ENCODE measurements at regions not wholly inside any gene's neighbourhood (a gene's known extent, or its start where the extent isn't known, plus 50 kb on each side); places are given as distances from the start of the nearest gene placed in this dataset.

GRCh38 chr5:3305432-3305831 is 290.2 kb upstream of the IRX1 start:
- ChIA-PET POLR2A (no interaction called here), CTCF (ENCODE audit: low intra/inter-chr PET ratio) (no interaction called here)
- no peak overlapping the region for H2AFZ ChIP-seq (ENCODE audit: low read depth, low read length)
- H3K4me1 ChIP-seq (replicated peaks in 1 of 2; ENCODE audit: control insufficient read depth in 2 of 2, insufficient read depth in 2 of 2, low read length in 2 of 2) = peaks cover 0 to 4% of the 10 kb centered on the region in 2 experiments; a peak in 1 of 5 replicates
- no peaks in the 10 kb centered on the region for H3K79me2 ChIP-seq (ENCODE audit: control insufficient read depth, insufficient read depth, low read length)
- ATAC-seq (no peak), DNase-seq (ENCODE audit: extremely low read depth in 1 of 4, low spot score in 3 of 4) (no peak), FAIRE-seq (no peak)
- H3K4me3 ChIP-seq = no peak overlapping the region
- no peaks in the 10 kb centered on the region for H3K9me3 ChIP-seq (replicated peaks; ENCODE audit: control insufficient read depth, insufficient read depth, low read depth, low read length)
- in situ Hi-C loops (cut with MboI) (no loop called here), intact Hi-C loops (cut with micrococcal nuclease) (no loop called here)
- H4K20me1 ChIP-seq (replicated peaks; ENCODE audit: control insufficient read depth, insufficient read depth, low read length) = 0 out of 2 replicates have a peak, but pooled peaks cover 7% of the 10 kb centered on the region
- H3K9me1 ChIP-seq (ENCODE audit: control insufficient read depth, insufficient read depth, low read length) = no peaks in the 10 kb centered on the region
- no TSS peak for BruUV-seq (replicated peaks)
- no peak overlapping the region for H3K4me2 ChIP-seq (ENCODE audit: insufficient read depth, low read length)
- WGBS (ENCODE audit: insufficient coverage, low coverage, missing lambda C conversion rate) = 3% methylated on average over 26 of the region's 29 CpGs
- no peak overlapping the region for H3K9ac ChIP-seq (ENCODE audit: insufficient read depth in 1 of 2, low read depth in 2 of 2, low read length in 2 of 2)
- H3K27ac ChIP-seq (ENCODE audit: extremely low read depth, low read depth, low read length) = no peak overlapping the region
- H3K36me3 ChIP-seq (ENCODE audit: control insufficient read depth, insufficient read depth, low read length) = no peaks in the 10 kb centered on the region
- peaks cover 3 to 33% of the 10 kb centered on the region in 2 experiments for H3K27me3 ChIP-seq (ENCODE audit: control insufficient read depth in 2 of 2, insufficient read depth in 2 of 2, low read length in 2 of 2)
- no peak for TF ChIP-seq NFXL1 (CRISPR knock-in tag; IDR thresholded peaks at IDR 0.05)
- TF ChIP-seq, protein P1, sequence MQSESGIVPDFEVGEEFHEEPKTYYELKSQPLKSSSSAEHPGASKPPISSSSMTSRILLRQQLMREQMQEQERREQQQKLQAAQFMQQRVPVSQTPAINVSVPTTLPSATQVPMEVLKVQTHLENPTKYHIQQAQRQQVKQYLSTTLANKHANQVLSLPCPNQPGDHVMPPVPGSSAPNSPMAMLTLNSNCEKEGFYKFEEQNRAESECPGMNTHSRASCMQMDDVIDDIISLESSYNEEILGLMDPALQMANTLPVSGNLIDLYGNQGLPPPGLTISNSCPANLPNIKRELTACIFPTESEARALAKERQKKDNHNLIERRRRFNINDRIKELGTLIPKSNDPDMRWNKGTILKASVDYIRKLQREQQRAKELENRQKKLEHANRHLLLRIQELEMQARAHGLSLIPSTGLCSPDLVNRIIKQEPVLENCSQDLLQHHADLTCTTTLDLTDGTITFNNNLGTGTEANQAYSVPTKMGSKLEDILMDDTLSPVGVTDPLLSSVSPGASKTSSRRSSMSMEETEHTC (IDR thresholded peaks at IDR 0.05) = no peak

- Histone ChIP-seq H3K36me3 (ENCODE audit: control insufficient read depth, insufficient read depth, low read length) (no peaks in the 10 kb centered on the region), H2AFZ (ENCODE audit: low read depth, low read length) (no peak overlapping the region), H3K9me1 (ENCODE audit: control insufficient read depth, insufficient read depth, low read length) (no peaks in the 10 kb centered on the region), H3K9me3 (replicated peaks; ENCODE audit: control insufficient read depth, insufficient read depth, low read depth, low read length) (no peaks in the 10 kb centered on the region), H3K79me2 (ENCODE audit: control insufficient read depth, insufficient read depth, low read length) (no peaks in the 10 kb centered on the region), H3K27me3 (ENCODE audit: control insufficient read depth in 2 of 2, insufficient read depth in 2 of 2, low read length in 2 of 2) (peaks cover 3 to 33% of the 10 kb centered on the region in 2 experiments), H3K4me1 (replicated peaks in 1 of 2; ENCODE audit: control insufficient read depth in 2 of 2, insufficient read depth in 2 of 2, low read length in 2 of 2) (peaks cover 0 to 4% of the 10 kb centered on the region in 2 experiments; a peak in 1 of 5 replicates), H3K4me2 (ENCODE audit: insufficient read depth, low read length) (no peak overlapping the region), H3K9ac (ENCODE audit: insufficient read depth in 1 of 2, low read depth in 2 of 2, low read length in 2 of 2) (no peak overlapping the region), H4K20me1 (replicated peaks; ENCODE audit: control insufficient read depth, insufficient read depth, low read length) (0 out of 2 replicates have a peak, but pooled peaks cover 7% of the 10 kb centered on the region), H3K4me3 (no peak overlapping the region), H3K27ac (ENCODE audit: extremely low read depth, low read depth, low read length) (no peak overlapping the region)
- no TSS peak for BruUV-seq (replicated peaks)
- in situ Hi-C loops (cut with MboI) = no loop called here
- DNase-seq (ENCODE audit: extremely low read depth in 1 of 4, low spot score in 3 of 4) = no peak
- WGBS (ENCODE audit: insufficient coverage, low coverage, missing lambda C conversion rate) = 0% methylated on average over 10 of the region's 10 CpGs
- intact Hi-C loops (cut with micrococcal nuclease) = no loop called here
- ChIA-PET CTCF (ENCODE audit: low intra/inter-chr PET ratio) (no interaction called here), POLR2A (interaction anchor here (0.6 kb wide), 1 partner anchor 1294 kb away, joined by 3 read pairs; no protein-coding TSS in a partner anchor)
- FAIRE-seq = no peak
- no peak for ATAC-seq
- TF ChIP-seq CTBP1 (IDR thresholded peaks at IDR 0.05; ENCODE audit: borderline replicate concordance) (no peak), TFAM (CRISPR knock-in tag; conservative IDR thresholded peaks at IDR 0.05) (no peak), MECOM (CRISPR knock-in tag; IDR thresholded peaks at IDR 0.05) (no peak), ZNF436 (CRISPR knock-in tag; IDR thresholded peaks at IDR 0.05) (no peak), ZNF57 (CRISPR knock-in tag; IDR thresholded peaks at IDR 0.05) (no peak), USF2 (CRISPR knock-in tag; IDR thresholded peaks at IDR 0.05) (no peak), SREBF1 (IDR thresholded peaks at IDR 0.05; ENCODE audit: borderline replicate concordance, low read depth, low read length) (no peak), HSF4 (CRISPR knock-in tag; IDR thresholded peaks at IDR 0.05; ENCODE audit: borderline replicate concordance) (no peak), RFX7 (CRISPR knock-in tag; IDR thresholded peaks at IDR 0.05) (no peak), MCM7 (IDR thresholded peaks at IDR 0.05) (no peak), ZNF23 (CRISPR knock-in tag; IDR thresholded peaks at IDR 0.05) (no peak), SIN3A (IDR thresholded peaks at IDR 0.05; ENCODE audit: borderline replicate concordance in 2 of 2, control insufficient read depth in 1 of 2, low read depth in 2 of 2, low read length in 2 of 2) (no peak), ETS1 (conservative IDR thresholded peaks at IDR 0.05; ENCODE audit: control insufficient read depth, low read depth, low read length) (no peak)
These were observed 291.3 kb upstream of the IRX1 start for GRCh38 chr5:3304346-3304745.
